Coronary artery (tissue), 2 donors: ENCODE measurements at regions not wholly inside any gene's neighbourhood (a gene's known extent, or its start where the extent isn't known, plus 50 kb on each side); places are given as distances from the start of the nearest gene placed in this dataset.

ENCODE experiments used
- DNase-seq: peaks from one replicate; pipeline ENCODE4 v3.0.0-alpha.2; 2017; ENCODE audit warnings: low spot score
- H3K27ac ChIP-seq, 2 donors: fragments of 200-600 bp; sonication (generic); one replicate each; pipeline ENCODE4 v1.5.1; 2016 to 2019
- H3K4me3 ChIP-seq: fragments of 200-600 bp; sonication (generic); 2 replicates; pipeline ENCODE4 v1.5.1; 2016; ENCODE audit warnings: mild to moderate bottlenecking, moderate library complexity
- CTCF ChIP-seq: fragments of 200-600 bp; sonication (generic); IDR thresholded peaks from one replicate; pipeline ENCODE4 v1.5.1; 2019; ENCODE audit warnings: antibody characterized with exemption

GRCh38 chr6:169310983-169311382 lies 57.3 kb upstream of the THBS2 start:
- no peak for DNase-seq
- no peak for TF ChIP-seq CTCF
- Histone ChIP-seq H3K27ac (no peak overlapping the region), H3K4me3 (no peak overlapping the region)
